ENCODE measurements at regions not wholly inside any gene's neighbourhood (a gene's known extent, or its start where the extent isn't known, plus 50 kb on each side); places are given as distances from the start of the nearest gene placed in this dataset.

GRCh38 chr17:33529816-33530215, 236.7 kb upstream of the ASIC2 start:
- Mint-ChIP-seq H3K4me1 (ENCODE audit: unreplicated experiment) (no peaks in the 10 kb centered on the region), H3K9me3 (ENCODE audit: unreplicated experiment) (no peaks in the 10 kb centered on the region), H3K27ac (ENCODE audit: unreplicated experiment) (no peak overlapping the region), H3K4me3 (ENCODE audit: unreplicated experiment) (no peak overlapping the region), H3K36me3 (ENCODE audit: low read depth, unreplicated experiment) (no peaks in the 10 kb centered on the region), H3K27me3 (ENCODE audit: unreplicated experiment) (peaks cover 2% of the 10 kb centered on the region)
- no peak for TF ChIP-seq CTCF (IDR thresholded peaks at IDR 0.05; ENCODE audit: unreplicated experiment)
- no peak for DNase-seq (ENCODE audit: low spot score)

GRCh38 chr17:33531311-33531710, 238.2 kb upstream of the ASIC2 start:
- no peaks in the 10 kb centered on the region for H3K4me1 Mint-ChIP-seq (ENCODE audit: unreplicated experiment)
- no peaks in the 10 kb centered on the region for H3K36me3 Mint-ChIP-seq (ENCODE audit: low read depth, unreplicated experiment)
- TF ChIP-seq CTCF (IDR thresholded peaks at IDR 0.05; ENCODE audit: unreplicated experiment) = no peak
- no peak overlapping the region for H3K27ac Mint-ChIP-seq (ENCODE audit: unreplicated experiment)
- H3K4me3 Mint-ChIP-seq (ENCODE audit: unreplicated experiment) = no peak overlapping the region
- H3K27me3 Mint-ChIP-seq (ENCODE audit: unreplicated experiment) = no peaks in the 10 kb centered on the region
- no peak for DNase-seq (ENCODE audit: low spot score)
- H3K9me3 Mint-ChIP-seq (ENCODE audit: unreplicated experiment) = no peaks in the 10 kb centered on the region

- no peak for TF ChIP-seq CTCF (IDR thresholded peaks at IDR 0.05; ENCODE audit: unreplicated experiment)
- no peaks in the 10 kb centered on the region for H3K4me1 Mint-ChIP-seq (ENCODE audit: unreplicated experiment)
Measured at GRCh38 chr17:33534087-33534486, 241.0 kb upstream of the ASIC2 start.

GRCh38 chr17:33545124-33545523, 252.0 kb upstream of the ASIC2 start:
- DNase-seq (ENCODE audit: low spot score) = no peak
- TF ChIP-seq CTCF (IDR thresholded peaks at IDR 0.05; ENCODE audit: unreplicated experiment) = no peak
- no peaks in the 10 kb centered on the region for H3K36me3 Mint-ChIP-seq (ENCODE audit: low read depth, unreplicated experiment)
- H3K27ac Mint-ChIP-seq (ENCODE audit: unreplicated experiment) = no peak overlapping the region
- no peaks in the 10 kb centered on the region for H3K4me1 Mint-ChIP-seq (ENCODE audit: unreplicated experiment)
- H3K9me3 Mint-ChIP-seq (ENCODE audit: unreplicated experiment) = no peaks in the 10 kb centered on the region
- H3K4me3 Mint-ChIP-seq (ENCODE audit: unreplicated experiment) = no peak overlapping the region
- no peaks in the 10 kb centered on the region for H3K27me3 Mint-ChIP-seq (ENCODE audit: unreplicated experiment)

More at GRCh38 chr17:33534087-33534486, 241.0 kb upstream of the ASIC2 start:
- no peak overlapping the region for H3K27ac Mint-ChIP-seq (ENCODE audit: unreplicated experiment)
- no peaks in the 10 kb centered on the region for H3K9me3 Mint-ChIP-seq (ENCODE audit: unreplicated experiment)
- H3K36me3 Mint-ChIP-seq (ENCODE audit: low read depth, unreplicated experiment) = no peaks in the 10 kb centered on the region
- peaks cover 1% of the 10 kb centered on the region for H3K27me3 Mint-ChIP-seq (ENCODE audit: unreplicated experiment)
- no peak overlapping the region for H3K4me3 Mint-ChIP-seq (ENCODE audit: unreplicated experiment)
- DNase-seq (ENCODE audit: low spot score) = no peak

- no peak overlapping the region for H3K27ac Mint-ChIP-seq (ENCODE audit: unreplicated experiment)
- H3K4me1 Mint-ChIP-seq (ENCODE audit: unreplicated experiment) = no peaks in the 10 kb centered on the region
- no peak overlapping the region for H3K4me3 Mint-ChIP-seq (ENCODE audit: unreplicated experiment)
- no peak for TF ChIP-seq CTCF (IDR thresholded peaks at IDR 0.05; ENCODE audit: unreplicated experiment)
- no peak for DNase-seq (ENCODE audit: low spot score)
- no peaks in the 10 kb centered on the region for H3K9me3 Mint-ChIP-seq (ENCODE audit: unreplicated experiment)
- H3K36me3 Mint-ChIP-seq (ENCODE audit: low read depth, unreplicated experiment) = no peaks in the 10 kb centered on the region
- peaks cover 2% of the 10 kb centered on the region for H3K27me3 Mint-ChIP-seq (ENCODE audit: unreplicated experiment)
Measured at GRCh38 chr17:33550261-33550660, 257.2 kb upstream of the ASIC2 start.
